Gastroesophageal sphincter (tissue), 4 donors: ENCODE measurements at regions not wholly inside any gene's neighbourhood (a gene's known extent, or its start where the extent isn't known, plus 50 kb on each side); places are given as distances from the start of the nearest gene placed in this dataset.

ENCODE experiments used
- ATAC-seq: fragments of 150-250 bp; one replicate; pipeline ENCODE4 v1.9.1; 2016; ENCODE audit warnings: mild to moderate bottlenecking, moderate library complexity
- H3K27ac ChIP-seq, 4 donors: fragments of 200-600 bp; sonication (generic) in 3 of 4; 1 replicate in 3 of 4; 2 replicates in 1 of 4; pipeline ENCODE4 v1.5.1; 2016 to 2019
- H3K27me3 ChIP-seq: fragments of 200-600 bp; sonication (generic); one replicate; pipeline ENCODE4 v1.5.1; 2019
- H3K36me3 ChIP-seq, 2 donors: fragments of 200-600 bp; sonication (generic); one replicate each; pipeline ENCODE4 v1.5.1; 2019; ENCODE audit warnings: control low read depth in 1 of 2
- H3K4me1 ChIP-seq, 3 donors: fragments of 200-600 bp; sonication (generic); 1 replicate in 2 of 3; 2 replicates in 1 of 3; pipeline ENCODE4 v1.5.1; 2016 to 2019; ENCODE audit warnings: control low read depth in 2 of 3
- H3K4me3 ChIP-seq, 2 donors: fragments of 200-600 bp; sonication (generic); one replicate each; pipeline ENCODE4 v1.5.1; 2019; ENCODE audit warnings: mild to moderate bottlenecking in 1 of 2, moderate library complexity in 1 of 2
- H3K9me3 ChIP-seq, 3 donors: fragments of 200-600 bp; sonication (generic); one replicate each; pipeline ENCODE4 v1.5.1; 2017 to 2019; ENCODE audit warnings: control low read depth in 2 of 3
- EP300 ChIP-seq: sonication (generic); formaldehyde crosslinking; IDR thresholded peaks from one replicate; pipeline ENCODE4 v1.6.1; 2017; ENCODE audit warnings: antibody characterized with exemption, mild to moderate bottlenecking
- POLR2A ChIP-seq, 2 donors: fragments of 450-650 bp; IDR thresholded peaks; one replicate each; pipeline ENCODE4 v1.6.1; 2017; ENCODE audit warnings: antibody characterized with exemption in 2 of 2, mild to moderate bottlenecking in 2 of 2, moderate library complexity in 1 of 2
- POLR2AphosphoS5 ChIP-seq: sonication (generic); formaldehyde crosslinking; IDR thresholded peaks from one replicate; pipeline ENCODE4 v1.6.1; 2017; ENCODE audit warnings: antibody characterized with exemption
- WGBS, 2 donors: methylation state at CpG; one replicate each; pipeline ENCODE4 v1.1.5; 2018; ENCODE audit warnings: low coverage in 1 of 2; 5-methylcytosine and 5-hydroxymethylcytosine counted together
- TF ChIP-seq, protein P1 (sequence below), 4 experiments: fragments of 200-600 bp in 2 of 4; fragments of 450-650 bp in 2 of 4; sonication (generic) in 1 of 4; IDR thresholded peaks; one replicate each; pipeline ENCODE4 v1.5.1; 2017 to 2019; ENCODE audit warnings: antibody characterized with exemption in 4 of 4, mild to moderate bottlenecking in 2 of 4, moderate library complexity in 2 of 4

DNA sequence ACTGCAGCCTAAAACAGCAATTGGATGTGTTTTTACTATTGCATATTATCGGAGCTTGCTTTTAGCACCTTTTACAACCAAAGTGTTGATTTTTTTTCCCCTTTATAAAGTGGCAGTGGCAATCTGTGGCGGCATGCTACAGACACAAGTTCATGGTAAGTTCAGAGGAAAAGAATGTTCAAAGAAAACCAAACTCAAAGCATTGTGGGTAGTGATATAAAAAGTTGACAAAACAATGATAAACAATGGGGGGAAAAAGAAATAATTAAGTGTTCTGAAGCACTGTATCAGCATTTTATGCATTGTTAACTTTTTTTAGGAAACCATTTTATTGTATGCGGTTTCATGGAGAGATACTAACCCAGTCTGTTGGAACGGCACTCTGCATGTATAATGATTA lies 492.0 kb upstream of the SOX5 start:
- H3K27ac ChIP-seq, result no peak overlapping the region
- H3K4me3 ChIP-seq, result no peak overlapping the region
- TF ChIP-seq EP300, result no peak
- TF ChIP-seq POLR2AphosphoS5, result no peak
- no peak for TF ChIP-seq POLR2A (IDR thresholded peaks at IDR 0.05)
- H3K9me3 ChIP-seq, result peaks cover 0 to 6% (median 0%) of the 10 kb centered on the region in 3 donors
- 75 to 81% methylated on average over 4 of the region's 4 CpGs for WGBS, 2 donors
- no peak for ATAC-seq
- H3K27me3 ChIP-seq, result no peaks in the 10 kb centered on the region
- H3K4me1 ChIP-seq, result no peaks in the 10 kb centered on the region
- no peaks in the 10 kb centered on the region for H3K36me3 ChIP-seq

DNA sequence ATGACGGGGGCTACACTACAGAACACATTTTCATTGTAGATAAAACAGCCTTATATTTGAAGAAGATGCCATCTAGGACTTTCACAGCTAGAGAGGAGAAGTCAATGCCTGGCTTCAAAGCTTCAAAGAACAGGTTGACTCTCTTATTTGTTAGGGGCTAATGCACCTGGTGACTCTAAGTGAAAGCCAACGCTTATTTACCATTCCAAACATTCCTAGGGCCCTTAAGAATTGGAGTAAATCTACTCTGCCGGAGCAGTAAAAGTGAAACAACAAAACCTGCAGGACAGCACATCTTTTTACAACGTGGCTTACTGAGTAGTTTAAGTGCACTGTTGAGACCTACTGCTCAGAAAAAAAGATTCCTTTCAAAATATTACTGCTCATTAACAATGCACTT lies 487.2 kb upstream of the SOX5 start:
- WGBS, 2 donors, result 88 to 91% methylated on average over 3 to 4 of the region's 4 CpGs
- H3K4me3 ChIP-seq, result no peak overlapping the region
- no peaks in the 10 kb centered on the region for H3K4me1 ChIP-seq
- no peak overlapping the region for H3K27ac ChIP-seq
- no peaks in the 10 kb centered on the region for H3K27me3 ChIP-seq
- ATAC-seq, result no peak
- peaks cover 0 to 7% (median 0%) of the 10 kb centered on the region in 3 donors for H3K9me3 ChIP-seq
- TF ChIP-seq, protein P1, sequence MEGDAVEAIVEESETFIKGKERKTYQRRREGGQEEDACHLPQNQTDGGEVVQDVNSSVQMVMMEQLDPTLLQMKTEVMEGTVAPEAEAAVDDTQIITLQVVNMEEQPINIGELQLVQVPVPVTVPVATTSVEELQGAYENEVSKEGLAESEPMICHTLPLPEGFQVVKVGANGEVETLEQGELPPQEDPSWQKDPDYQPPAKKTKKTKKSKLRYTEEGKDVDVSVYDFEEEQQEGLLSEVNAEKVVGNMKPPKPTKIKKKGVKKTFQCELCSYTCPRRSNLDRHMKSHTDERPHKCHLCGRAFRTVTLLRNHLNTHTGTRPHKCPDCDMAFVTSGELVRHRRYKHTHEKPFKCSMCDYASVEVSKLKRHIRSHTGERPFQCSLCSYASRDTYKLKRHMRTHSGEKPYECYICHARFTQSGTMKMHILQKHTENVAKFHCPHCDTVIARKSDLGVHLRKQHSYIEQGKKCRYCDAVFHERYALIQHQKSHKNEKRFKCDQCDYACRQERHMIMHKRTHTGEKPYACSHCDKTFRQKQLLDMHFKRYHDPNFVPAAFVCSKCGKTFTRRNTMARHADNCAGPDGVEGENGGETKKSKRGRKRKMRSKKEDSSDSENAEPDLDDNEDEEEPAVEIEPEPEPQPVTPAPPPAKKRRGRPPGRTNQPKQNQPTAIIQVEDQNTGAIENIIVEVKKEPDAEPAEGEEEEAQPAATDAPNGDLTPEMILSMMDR (IDR thresholded peaks at IDR 0.05), result no peak
- no peak for TF ChIP-seq POLR2AphosphoS5
- no peak for TF ChIP-seq POLR2A (IDR thresholded peaks at IDR 0.05)
- no peak for TF ChIP-seq EP300
- H3K36me3 ChIP-seq, result no peaks in the 10 kb centered on the region

DNA sequence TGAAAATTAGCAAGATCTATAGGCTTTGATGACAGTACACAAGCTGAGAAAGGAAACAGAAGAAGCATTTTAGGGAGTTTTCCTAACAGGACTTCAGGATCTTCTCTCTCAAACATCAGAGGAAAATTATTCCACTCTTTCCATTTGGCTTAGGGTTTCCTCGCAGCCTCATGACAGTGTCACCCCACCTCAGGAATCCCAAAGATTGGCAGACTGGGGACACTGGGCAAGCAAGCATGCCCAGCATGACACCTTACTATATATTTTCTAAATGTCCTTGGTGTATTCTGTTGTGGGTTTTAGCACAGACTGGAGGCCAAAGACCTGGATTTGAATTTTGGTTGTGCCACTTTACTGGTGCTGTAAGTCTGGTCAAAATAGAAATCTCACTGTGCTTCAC lies 482.4 kb upstream of the SOX5 start:
- 83 to 84% methylated on average over 1 of the region's 1 CpG for WGBS, 2 donors
- no peaks in the 10 kb centered on the region for H3K36me3 ChIP-seq
- peaks cover 0 to 5% (median 0%) of the 10 kb centered on the region in 3 donors for H3K9me3 ChIP-seq
- no peak for TF ChIP-seq POLR2A (IDR thresholded peaks at IDR 0.05)
- TF ChIP-seq EP300, result no peak
- TF ChIP-seq, protein P1 (IDR thresholded peaks at IDR 0.05), result no peak
- TF ChIP-seq POLR2AphosphoS5, result no peak
- ATAC-seq, result no peak
- no peak overlapping the region for H3K27ac ChIP-seq
- H3K27me3 ChIP-seq, result no peaks in the 10 kb centered on the region
- H3K4me1 ChIP-seq, result no peaks in the 10 kb centered on the region
- no peak overlapping the region for H3K4me3 ChIP-seq

DNA sequence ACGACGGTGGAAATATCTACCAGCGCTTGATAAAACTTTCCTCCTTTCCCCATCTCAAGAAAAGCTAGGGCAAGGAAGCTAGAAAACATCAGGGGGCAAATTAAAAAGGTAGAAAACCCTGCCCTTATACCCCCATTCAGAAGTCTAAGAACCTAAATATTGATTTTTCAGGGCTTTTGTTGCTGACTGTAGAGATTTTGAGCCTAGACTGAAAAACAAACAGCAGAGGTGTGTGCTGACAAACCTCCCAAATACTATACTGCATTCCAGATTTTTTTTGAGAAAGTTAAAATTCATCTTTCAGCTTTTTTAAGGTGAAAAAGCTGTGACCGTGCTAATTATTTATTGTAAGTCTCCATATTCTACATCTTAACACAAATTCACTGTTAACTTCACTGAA lies 478.3 kb upstream of the SOX5 start:
- Histone ChIP-seq H3K36me3 (no peaks in the 10 kb centered on the region), H3K27ac (no peak overlapping the region), H3K4me3 (no peak overlapping the region), H3K9me3 (no peaks in the 10 kb centered on the region), H3K27me3 (no peaks in the 10 kb centered on the region), H3K4me1 (no peaks in the 10 kb centered on the region)
- ATAC-seq, result no peak
- TF ChIP-seq EP300 (no peak), POLR2A (IDR thresholded peaks at IDR 0.05) (no peak), POLR2AphosphoS5 (no peak)
- TF ChIP-seq, protein P1 (IDR thresholded peaks at IDR 0.05), result no peak
- WGBS, 2 donors, result 88 to 98% methylated on average over 4 of the region's 4 CpGs

DNA sequence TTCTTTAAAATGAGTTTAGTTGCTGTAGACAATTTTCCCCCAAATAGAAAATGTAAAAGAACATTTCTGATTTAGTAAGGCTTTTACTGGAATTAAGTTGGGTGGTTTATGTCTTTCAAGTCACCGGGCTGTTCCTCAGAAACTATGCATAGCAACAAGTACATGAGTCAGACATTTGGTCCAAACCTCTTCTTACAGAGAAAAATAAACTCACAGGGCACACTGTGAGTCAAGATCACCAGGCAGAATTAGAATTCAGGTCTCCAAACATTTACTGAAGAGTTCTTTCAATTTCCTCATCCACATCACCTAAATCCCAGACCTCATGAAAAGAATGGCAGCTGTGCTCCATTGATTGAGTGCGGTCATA lies 476.1 kb upstream of the SOX5 start:
- no peak for ATAC-seq
- no peak for TF ChIP-seq POLR2A (IDR thresholded peaks at IDR 0.05)
- peak; percentile 67 for TF ChIP-seq POLR2AphosphoS5
- TF ChIP-seq, protein P1 (IDR thresholded peaks at IDR 0.05), result no peak
- Histone ChIP-seq H3K4me1 (no peaks in the 10 kb centered on the region), H3K4me3 (no peak overlapping the region), H3K27me3 (no peaks in the 10 kb centered on the region), H3K9me3 (peaks cover 0 to 3% (median 0%) of the 10 kb centered on the region in 3 donors), H3K36me3 (no peaks in the 10 kb centered on the region), H3K27ac (no peak overlapping the region)
- WGBS, 2 donors, result 70% methylated on average over 2 of the region's 2 CpGs; no CpG with 5 or more reads in 1 of the 2 donors
